Left renal cortex interstitium (tissue), 4 donors: ENCODE measurements at regions not wholly inside any gene's neighbourhood (a gene's known extent, or its start where the extent isn't known, plus 50 kb on each side); places are given as distances from the start of the nearest gene placed in this dataset.

Source experiments
- DNase-seq, 4 donors: peaks; one replicate each; pipeline ENCODE4 v3.0.0-alpha.2; 2013; ENCODE audit warnings: low read depth in 4 of 4, low spot score in 2 of 4, missing footprints in 1 of 4

- DNase-seq: no peak
Measured at GRCh38 chr2:41621095-41621494, 426.7 kb upstream of the PKDCC start.

DNA sequence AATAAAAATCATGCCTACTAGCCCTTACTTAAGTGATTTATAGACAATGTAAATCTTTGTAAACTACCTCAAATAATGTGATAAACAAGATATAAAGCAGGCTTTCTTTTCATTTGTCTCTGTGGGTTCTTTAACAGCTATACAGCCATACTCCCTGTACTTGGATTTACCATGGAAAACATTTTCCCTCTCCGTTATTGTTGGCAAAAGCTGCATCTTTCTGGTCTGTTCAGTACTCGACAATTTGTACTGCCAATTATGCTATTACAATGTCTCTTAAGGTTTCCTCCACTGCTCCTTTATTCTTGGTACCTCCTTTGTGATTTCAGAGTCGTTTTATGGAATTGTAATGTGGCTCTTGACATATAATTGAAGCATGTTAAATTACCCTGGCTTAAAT, 426.3 kb upstream of the PKDCC start:
- DNase-seq: no peak

DNA sequence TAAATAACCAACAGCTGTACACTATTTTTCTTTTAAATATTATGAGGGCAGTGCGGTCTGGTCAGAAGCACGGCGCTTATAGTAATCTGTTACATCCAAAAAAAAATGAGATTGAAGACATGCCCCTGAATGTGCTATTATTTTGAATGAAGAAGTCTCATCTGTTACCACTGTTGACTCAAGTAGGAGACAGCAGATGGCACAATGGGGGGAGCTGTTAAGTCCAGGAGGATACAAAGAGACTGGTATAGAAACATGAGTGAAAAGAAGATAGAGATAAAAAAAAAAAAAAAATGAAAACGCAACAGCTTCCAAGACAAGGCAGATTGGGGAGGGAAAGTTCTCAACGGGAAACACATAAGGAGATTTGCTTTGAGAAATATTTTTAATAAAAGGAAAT, 425.5 kb upstream of the PKDCC start:
- DNase-seq: no peak

DNA sequence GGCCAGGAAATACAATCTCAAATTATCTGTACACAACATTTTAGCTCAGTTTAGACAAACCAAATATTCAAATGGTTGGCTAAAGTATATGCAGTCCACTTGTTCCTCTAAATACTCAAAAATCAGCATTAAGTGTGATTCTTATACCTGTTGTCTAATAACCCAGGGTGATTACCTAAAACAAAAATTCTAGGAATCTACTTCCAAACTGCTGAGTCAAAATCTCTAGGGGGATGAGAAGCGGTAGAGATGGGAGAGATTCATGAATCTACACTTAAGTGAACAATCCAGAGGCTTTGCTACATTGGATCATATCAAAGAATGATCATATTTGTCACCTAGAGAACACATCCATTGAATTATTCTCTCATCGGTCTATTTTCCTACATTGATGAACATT, 420.9 kb upstream of the PKDCC start:
- no peak for DNase-seq

DNA sequence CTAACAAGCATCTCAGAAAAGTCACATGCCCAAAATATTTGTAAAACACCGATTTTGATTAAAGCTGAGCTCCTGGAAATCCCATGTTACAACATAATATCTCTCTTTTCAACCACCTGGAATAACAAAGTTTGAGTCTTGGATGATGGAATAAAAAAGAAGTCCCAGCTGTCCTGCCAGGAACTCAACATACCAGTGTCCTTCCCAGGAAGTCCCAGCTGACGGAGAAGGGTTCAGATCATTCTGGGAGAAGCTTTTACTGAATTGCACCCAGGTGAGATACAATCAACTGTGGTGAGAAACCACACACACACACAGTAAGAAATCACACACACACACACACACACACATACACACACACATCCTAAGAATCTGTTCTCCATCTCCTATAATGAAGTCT, 413.1 kb upstream of the PKDCC start:
- DNase-seq: no peak

DNA sequence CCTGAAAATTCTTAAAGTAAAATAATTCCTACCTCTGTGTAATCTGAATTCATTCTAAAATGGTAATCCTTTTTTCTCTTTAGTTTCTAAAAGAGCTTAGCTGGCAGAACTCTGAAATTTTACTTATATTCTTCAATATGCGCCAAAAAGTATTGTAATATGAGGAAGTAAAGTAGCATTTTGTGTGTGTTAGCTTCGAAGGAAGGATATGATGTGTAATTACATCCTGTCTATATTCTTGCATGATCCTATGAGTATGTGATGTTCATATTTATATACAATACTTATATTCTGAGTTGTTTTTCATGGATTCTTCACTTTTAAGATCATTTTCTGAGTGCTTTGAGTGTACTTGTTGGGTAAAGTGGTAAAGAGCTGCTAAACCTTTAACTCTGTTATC, 402.9 kb upstream of the PKDCC start:
- DNase-seq: no peak

- no peak for DNase-seq
Measured at GRCh38 chr2:41647468-41648050, 400.3 kb upstream of the PKDCC start.

- no peak for DNase-seq
Measured at GRCh38 chr2:41657226-41657625, 390.6 kb upstream of the PKDCC start.

- no peak for DNase-seq
Measured at GRCh38 chr2:41659758-41660157, 388.1 kb upstream of the PKDCC start.

DNA sequence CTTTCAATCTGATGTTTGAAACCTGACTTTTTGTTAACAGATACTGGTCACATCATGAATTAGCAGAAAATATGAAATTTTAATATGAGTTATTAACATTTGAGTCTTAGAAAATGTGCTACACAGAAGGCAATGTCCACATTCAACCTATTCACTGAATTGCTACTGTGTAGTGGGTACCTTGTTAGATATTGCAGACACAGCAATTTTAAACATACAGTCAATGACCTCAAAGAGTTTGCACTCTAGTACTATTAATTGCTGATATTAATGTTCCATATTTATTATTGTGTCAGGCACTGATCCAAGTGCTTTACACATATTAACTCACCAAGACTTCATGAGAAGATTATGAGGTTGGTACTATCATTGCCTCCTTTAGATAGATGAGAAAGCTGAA, 385.4 kb upstream of the PKDCC start:
- no peak for DNase-seq

- no peak for DNase-seq
Measured at GRCh38 chr2:41663056-41663455, 384.8 kb upstream of the PKDCC start.

- DNase-seq: no peak
Measured at GRCh38 chr2:41668529-41668928, 379.3 kb upstream of the PKDCC start.

- DNase-seq: no peak
Measured at GRCh38 chr2:41678639-41679038, 369.2 kb upstream of the PKDCC start.

- no peak for DNase-seq
Measured at GRCh38 chr2:41686156-41686555, 361.7 kb upstream of the PKDCC start.

- DNase-seq: no peak
Measured at GRCh38 chr2:41691561-41691960, 356.3 kb upstream of the PKDCC start.

DNA sequence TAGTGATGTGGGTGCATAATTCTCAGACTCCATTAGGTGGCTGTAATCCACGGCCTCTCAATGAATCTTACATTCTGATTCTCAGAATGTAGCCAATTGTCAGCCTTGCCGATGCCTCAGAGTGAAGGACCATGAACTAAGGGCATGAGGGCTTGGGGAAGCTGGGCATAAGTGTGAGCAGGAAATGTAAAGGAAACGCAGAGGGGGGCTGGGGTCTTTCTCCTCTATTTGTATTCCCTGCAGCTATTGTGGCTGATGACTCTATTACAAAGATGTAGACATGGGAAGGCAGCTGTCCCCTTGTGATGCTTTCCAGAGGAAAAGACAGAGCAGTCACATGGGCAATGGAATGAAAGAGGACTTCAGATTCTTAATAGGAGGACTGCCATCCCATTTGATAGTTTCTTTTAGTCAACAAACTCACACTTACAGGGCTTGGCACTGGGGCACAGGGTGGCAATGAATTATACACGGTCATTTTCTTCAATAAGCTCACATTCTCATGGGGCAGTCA, 353.2 kb upstream of the PKDCC start:
- no peak for DNase-seq

DNA sequence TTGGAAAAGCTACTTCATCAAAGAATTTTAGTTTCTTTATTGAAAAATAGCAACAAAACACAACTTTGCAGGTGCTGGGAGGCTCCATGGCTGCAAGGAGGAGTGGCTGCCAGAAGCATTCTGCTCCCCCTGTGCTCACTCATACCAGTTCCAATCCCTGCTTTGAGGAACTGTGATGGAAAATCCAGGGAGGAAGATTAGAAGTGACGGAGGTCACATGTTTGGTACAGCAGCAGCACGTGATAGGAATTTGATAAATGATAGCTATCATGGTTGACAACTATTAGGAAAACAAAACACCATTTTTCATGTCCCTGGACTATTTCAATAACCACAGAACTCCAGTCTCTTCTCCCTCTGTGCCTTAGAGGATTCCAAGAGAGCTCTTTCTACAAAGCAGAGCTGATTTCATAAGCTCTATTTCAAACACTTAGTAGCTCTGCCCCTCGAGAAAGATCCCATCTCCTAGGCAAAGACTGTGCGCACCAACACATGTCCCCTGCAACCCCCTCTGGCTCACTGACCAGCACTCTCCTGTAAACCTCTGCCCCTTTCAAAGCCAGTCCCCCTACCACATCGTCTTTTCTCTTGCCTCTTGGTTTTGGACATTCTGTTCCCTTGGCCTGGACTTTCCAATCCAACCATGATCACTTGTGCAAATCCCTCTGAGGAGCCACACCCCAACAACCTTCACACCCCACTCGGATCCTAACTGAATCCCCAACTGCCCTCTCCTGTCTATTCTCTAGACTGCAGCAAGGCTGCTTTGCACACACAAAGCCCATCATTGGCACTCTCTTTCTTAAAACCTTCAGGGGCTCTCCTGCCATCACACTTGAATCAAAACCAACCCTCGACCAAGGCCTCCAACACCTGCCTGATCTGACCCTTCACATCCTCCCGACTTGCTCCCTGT, 352.4 kb upstream of the PKDCC start:
- DNase-seq: no peak

- no peak for DNase-seq
Measured at GRCh38 chr2:41697389-41697788, 350.4 kb upstream of the PKDCC start.

- DNase-seq: peak in 2 of 4 donors; percentile 46 to 48
Measured at GRCh38 chr2:41698678-41699422, 349.0 kb upstream of the PKDCC start.

GRCh38 chr2:41701231-41701630, 346.6 kb upstream of the PKDCC start:
- DNase-seq: no peak

- DNase-seq: no peak
Measured at GRCh38 chr2:41703123-41703522, 344.7 kb upstream of the PKDCC start.
